Testis (tissue), 2 donors: ENCODE measurements at regions not wholly inside any gene's neighbourhood (a gene's known extent, or its start where the extent isn't known, plus 50 kb on each side); places are given as distances from the start of the nearest gene placed in this dataset.

ENCODE experiments used
- DNase-seq: peaks from one replicate; pipeline ENCODE4 v3.0.0-alpha.2; 2019
- H3K27ac ChIP-seq, 2 donors: fragments of 200-600 bp; sonication (generic); one replicate each; pipeline ENCODE4 v1.5.1; 2019
- H3K27me3 ChIP-seq: fragments of 200-600 bp; sonication (generic); one replicate; pipeline ENCODE4 v1.5.1; 2019
- H3K36me3 ChIP-seq: fragments of 200-600 bp; sonication (generic); one replicate; pipeline ENCODE4 v1.5.1; 2017; ENCODE audit warnings: low read depth; ENCODE audit errors: missing control alignments
- H3K4me1 ChIP-seq: fragments of 200-600 bp; sonication (generic); one replicate; pipeline ENCODE4 v1.5.1; 2019
- H3K4me3 ChIP-seq, 2 donors: fragments of 200-600 bp; sonication (generic); one replicate each; pipeline ENCODE4 v1.5.1; 2017 to 2019
- H3K9me3 ChIP-seq: fragments of 200-600 bp; sonication (generic); one replicate; pipeline ENCODE4 v1.5.1; 2017
- POLR2A ChIP-seq: fragments of 450-650 bp; IDR thresholded peaks from one replicate; pipeline ENCODE4 v1.6.1; 2017; ENCODE audit warnings: antibody characterized with exemption, mild to moderate bottlenecking, moderate library complexity
- WGBS, 2 donors: methylation state at CpG; one replicate each; pipeline ENCODE4 v1.1.5; 2018; 5-methylcytosine and 5-hydroxymethylcytosine counted together
- intact Hi-C: fragments of 100-400 bp; cut with DNase I; formaldehyde crosslinking; loops from one replicate; pipeline ENCODE4 v1.15.1; 2023; ENCODE audit warnings: low total_unique reads
- small RNA-seq, 2 donors: library from RNA; depleted of rRNA; stranded (forward); fragments of <200 nt; gene quantifications; one replicate each; pipeline ENCODE3, GENCODE V24; 2016
- TF ChIP-seq, protein P1 (sequence below), 3 experiments: fragments of 450-650 bp in 2 of 3; fragments of 200-600 bp in 1 of 3; sonication (generic) in 1 of 3; IDR thresholded peaks; one replicate each; pipeline ENCODE4 v1.5.1; 2016 to 2019; ENCODE audit warnings: antibody characterized with exemption in 3 of 3, mild to moderate bottlenecking in 2 of 3, moderate library complexity in 1 of 3

DNA sequence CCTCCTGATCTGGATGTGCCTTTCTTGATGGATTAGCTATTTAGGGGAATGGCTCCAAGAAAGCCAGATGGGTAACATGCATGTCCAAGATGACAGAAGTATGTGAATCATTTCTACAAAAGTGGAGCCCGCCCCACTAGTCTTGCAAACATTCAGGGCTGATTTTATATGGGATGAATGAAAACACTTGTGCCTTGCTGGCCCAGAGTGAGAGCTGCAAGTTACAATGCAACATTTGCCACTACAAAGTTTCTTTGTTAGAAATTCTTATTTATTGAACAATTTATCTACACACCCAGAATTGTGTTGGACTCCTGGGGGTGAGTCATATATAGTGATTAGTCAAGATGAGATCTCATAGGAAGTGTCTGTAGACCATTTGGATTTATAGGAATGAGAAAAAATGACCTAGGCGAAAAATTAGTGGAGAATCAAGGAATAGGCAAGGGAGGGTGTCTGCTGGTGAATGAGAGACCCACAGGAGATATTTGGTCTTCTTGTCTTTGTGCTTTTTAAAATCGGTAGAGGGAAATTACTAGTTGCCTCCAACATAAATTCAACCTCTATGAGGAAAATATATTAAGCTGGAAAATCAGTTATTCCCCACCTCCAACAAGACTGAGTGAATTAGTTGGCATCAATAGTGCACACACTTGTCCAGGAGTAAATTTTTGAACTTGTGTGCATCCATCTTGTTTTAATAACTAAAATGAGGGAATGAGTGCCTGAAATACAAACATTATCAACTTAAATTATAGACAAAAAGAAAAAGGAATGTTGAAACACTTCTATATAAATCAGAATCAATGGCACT lies 53.5 kb upstream of the DCBLD2 start:
- Histone ChIP-seq H3K36me3 (no peaks in the 10 kb centered on the region), H3K4me1 (no peaks in the 10 kb centered on the region), H3K4me3 (no peak overlapping the region), H3K9me3 (no peaks in the 10 kb centered on the region), H3K27ac (no peak overlapping the region), H3K27me3 (no peaks in the 10 kb centered on the region)
- TF ChIP-seq, protein P1, sequence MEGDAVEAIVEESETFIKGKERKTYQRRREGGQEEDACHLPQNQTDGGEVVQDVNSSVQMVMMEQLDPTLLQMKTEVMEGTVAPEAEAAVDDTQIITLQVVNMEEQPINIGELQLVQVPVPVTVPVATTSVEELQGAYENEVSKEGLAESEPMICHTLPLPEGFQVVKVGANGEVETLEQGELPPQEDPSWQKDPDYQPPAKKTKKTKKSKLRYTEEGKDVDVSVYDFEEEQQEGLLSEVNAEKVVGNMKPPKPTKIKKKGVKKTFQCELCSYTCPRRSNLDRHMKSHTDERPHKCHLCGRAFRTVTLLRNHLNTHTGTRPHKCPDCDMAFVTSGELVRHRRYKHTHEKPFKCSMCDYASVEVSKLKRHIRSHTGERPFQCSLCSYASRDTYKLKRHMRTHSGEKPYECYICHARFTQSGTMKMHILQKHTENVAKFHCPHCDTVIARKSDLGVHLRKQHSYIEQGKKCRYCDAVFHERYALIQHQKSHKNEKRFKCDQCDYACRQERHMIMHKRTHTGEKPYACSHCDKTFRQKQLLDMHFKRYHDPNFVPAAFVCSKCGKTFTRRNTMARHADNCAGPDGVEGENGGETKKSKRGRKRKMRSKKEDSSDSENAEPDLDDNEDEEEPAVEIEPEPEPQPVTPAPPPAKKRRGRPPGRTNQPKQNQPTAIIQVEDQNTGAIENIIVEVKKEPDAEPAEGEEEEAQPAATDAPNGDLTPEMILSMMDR (IDR thresholded peaks at IDR 0.05), result no peak
- no peak for TF ChIP-seq POLR2A
- no peak for DNase-seq
- intact Hi-C loops, result no loop called here
- WGBS, 2 donors, result 88 to 89% methylated on average over 3 of the region's 3 CpGs

DNA sequence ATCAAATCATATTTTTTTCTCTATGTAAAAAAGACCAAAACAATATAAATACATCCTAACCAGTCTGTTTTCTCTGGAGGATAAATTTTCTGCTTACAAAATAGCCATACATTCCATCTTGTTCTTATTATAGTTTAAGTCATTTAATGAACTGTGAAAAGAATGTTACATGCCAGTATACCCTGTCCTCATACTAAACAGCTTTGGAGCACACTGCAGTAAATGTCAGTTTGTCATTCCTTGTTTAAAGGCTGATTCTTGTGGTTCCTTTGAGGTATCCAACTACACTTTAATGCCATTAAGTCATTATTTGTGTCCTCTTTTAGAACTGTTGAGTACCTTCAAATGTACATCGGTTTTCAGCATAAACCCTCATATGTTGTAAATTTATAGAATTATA lies 52.7 kb upstream of the DCBLD2 start:
- no peak for TF ChIP-seq POLR2A
- Histone ChIP-seq H3K4me1 (no peaks in the 10 kb centered on the region), H3K4me3 (no peak overlapping the region), H3K27ac (no peak overlapping the region), H3K9me3 (no peaks in the 10 kb centered on the region), H3K27me3 (no peaks in the 10 kb centered on the region), H3K36me3 (no peaks in the 10 kb centered on the region)
- DNase-seq, result no peak
- intact Hi-C loops, result no loop called here
- 74 to 78% methylated on average over 1 of the region's 1 CpG for WGBS, 2 donors

DNA sequence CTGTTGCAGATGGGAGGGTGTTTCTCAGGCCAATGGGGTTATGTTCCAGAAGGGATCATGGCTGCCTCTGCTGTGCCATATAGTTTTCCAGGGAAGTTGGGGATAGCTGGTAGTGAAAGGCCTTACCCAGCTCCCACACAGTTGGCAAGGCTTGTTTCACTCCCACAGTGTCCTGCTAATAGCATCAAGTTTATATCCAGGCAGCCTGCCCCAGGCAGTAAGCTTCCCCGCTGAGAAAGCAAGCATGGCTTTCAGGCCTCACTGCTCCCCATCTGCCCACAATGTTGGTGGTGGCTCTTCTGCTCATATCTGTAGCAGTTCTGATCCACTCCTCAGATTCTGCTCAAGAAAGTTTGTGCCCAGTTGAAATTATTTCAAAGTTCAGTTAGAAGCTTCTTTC lies 50.9 kb upstream of the DCBLD2 start:
- intact Hi-C loops, result no loop called here
- DNase-seq, result no peak
- Histone ChIP-seq H3K4me3 (no peak overlapping the region), H3K4me1 (no peaks in the 10 kb centered on the region), H3K36me3 (no peaks in the 10 kb centered on the region), H3K9me3 (no peaks in the 10 kb centered on the region), H3K27ac (no peak overlapping the region), H3K27me3 (no peaks in the 10 kb centered on the region)
- TF ChIP-seq POLR2A, result no peak
- TF ChIP-seq, protein P1 (IDR thresholded peaks at IDR 0.05), result no peak
- 81% methylated on average over 1 of the region's 1 CpG; no CpG with 5 or more reads in 1 of the 2 donors for WGBS, 2 donors

Small RNA genes lying in the stretch of these regions (small RNA-seq; reads per million reads assigned to genes)
- gene AC107297.1, result 0 reads per million in 2 donors
- gene RF00066, result 0 reads per million in 2 donors
